Tibial nerve (tissue), 3 donors: ENCODE measurements at regions not wholly inside any gene's neighbourhood (a gene's known extent, or its start where the extent isn't known, plus 50 kb on each side); places are given as distances from the start of the nearest gene placed in this dataset.

Experiments
- POLR2A ChIP-seq, 2 donors: fragments of 450-650 bp; IDR thresholded peaks; one replicate each; pipeline ENCODE4 v1.6.1; 2017; ENCODE audit warnings: antibody characterized with exemption in 2 of 2, mild to moderate bottlenecking in 2 of 2, moderate library complexity in 2 of 2
- TF ChIP-seq, protein P1 (sequence below), 5 experiments: fragments of 200-600 bp in 3 of 5; fragments of 450-650 bp in 2 of 5; sonication (generic) in 3 of 5; IDR thresholded peaks; one replicate each; pipeline ENCODE4 v1.5.1; 2016 to 2019; ENCODE audit warnings: antibody characterized with exemption in 5 of 5, mild to moderate bottlenecking in 3 of 5, moderate library complexity in 2 of 5

DNA sequence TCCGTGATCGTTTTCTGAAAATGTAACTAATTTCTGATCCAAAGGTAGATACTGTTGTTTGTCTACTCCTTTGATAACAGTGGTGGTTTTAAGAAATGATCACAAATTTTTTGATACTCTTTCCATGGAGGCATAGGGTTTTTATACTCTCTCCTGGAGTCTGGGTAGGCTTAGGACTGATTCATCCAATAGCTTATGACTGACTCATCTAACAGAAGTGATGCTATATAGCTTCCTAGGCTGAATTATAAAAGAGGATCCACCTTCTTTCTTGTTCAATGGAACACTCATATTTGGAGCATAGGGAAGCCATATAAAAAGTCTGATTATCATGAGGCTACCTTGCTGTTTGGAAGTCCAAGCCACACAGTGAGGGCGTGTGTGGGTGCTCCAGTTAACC, 84.3 kb downstream of the CHST2 start:
- TF ChIP-seq POLR2A (IDR thresholded peaks at IDR 0.05), result no peak
- TF ChIP-seq, protein P1, sequence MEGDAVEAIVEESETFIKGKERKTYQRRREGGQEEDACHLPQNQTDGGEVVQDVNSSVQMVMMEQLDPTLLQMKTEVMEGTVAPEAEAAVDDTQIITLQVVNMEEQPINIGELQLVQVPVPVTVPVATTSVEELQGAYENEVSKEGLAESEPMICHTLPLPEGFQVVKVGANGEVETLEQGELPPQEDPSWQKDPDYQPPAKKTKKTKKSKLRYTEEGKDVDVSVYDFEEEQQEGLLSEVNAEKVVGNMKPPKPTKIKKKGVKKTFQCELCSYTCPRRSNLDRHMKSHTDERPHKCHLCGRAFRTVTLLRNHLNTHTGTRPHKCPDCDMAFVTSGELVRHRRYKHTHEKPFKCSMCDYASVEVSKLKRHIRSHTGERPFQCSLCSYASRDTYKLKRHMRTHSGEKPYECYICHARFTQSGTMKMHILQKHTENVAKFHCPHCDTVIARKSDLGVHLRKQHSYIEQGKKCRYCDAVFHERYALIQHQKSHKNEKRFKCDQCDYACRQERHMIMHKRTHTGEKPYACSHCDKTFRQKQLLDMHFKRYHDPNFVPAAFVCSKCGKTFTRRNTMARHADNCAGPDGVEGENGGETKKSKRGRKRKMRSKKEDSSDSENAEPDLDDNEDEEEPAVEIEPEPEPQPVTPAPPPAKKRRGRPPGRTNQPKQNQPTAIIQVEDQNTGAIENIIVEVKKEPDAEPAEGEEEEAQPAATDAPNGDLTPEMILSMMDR (IDR thresholded peaks at IDR 0.05), result no peak
